Stimulated activated effector memory CD8-positive, alpha-beta T cell treated with anti-CD3 and anti-CD28 coated beads, Interleukin-12 subunit alpha, Interleukin-12 subunit beta, amount 100 ng/mL, for 72 hours (primary cell): ENCODE measurements at regions not wholly inside any gene's neighbourhood (a gene's known extent, or its start where the extent isn't known, plus 50 kb on each side); places are given as distances from the start of the nearest gene placed in this dataset.
A peak's percentile ranks its signal among the peaks of the same experiment; 100 is the strongest.

Source experiments
- ATAC-seq: fragments of 150-1000 bp; cut with Tn5 transposase; 2 replicates; pipeline ENCODE4 v1.10.0; 2021
- DNase-seq, 2 donors: peaks; one replicate each; pipeline ENCODE4 v3.0.0; 2021 to 2022; ENCODE audit warnings: low spot score in 2 of 2
- H3K27ac Mint-ChIP-seq: one replicate; pipeline ENCODE4 v1.8.0; 2022; ENCODE audit warnings: mild to moderate bottlenecking, mixed read lengths
- H3K36me3 Mint-ChIP-seq: one replicate; pipeline ENCODE4 v1.8.0; 2022; ENCODE audit warnings: mild to moderate bottlenecking, mixed read lengths
- H3K4me1 Mint-ChIP-seq: one replicate; pipeline ENCODE4 v1.8.0; 2022; ENCODE audit warnings: mixed read lengths
- H3K4me3 Mint-ChIP-seq: one replicate; pipeline ENCODE4 v1.8.0; 2022; ENCODE audit warnings: mild to moderate bottlenecking, mixed read lengths
- H3K9me3 Mint-ChIP-seq: one replicate; pipeline ENCODE4 v1.8.0; 2022; ENCODE audit warnings: mixed read lengths

GRCh38 chr18:3328532-3328931 is 66.6 kb downstream of the MYL12B start:
- peaks cover 6% of the 10 kb centered on the region for H3K4me1 Mint-ChIP-seq
- H3K9me3 Mint-ChIP-seq, result no peaks in the 10 kb centered on the region
- DNase-seq (no peak), ATAC-seq (no peak)
- H3K36me3 Mint-ChIP-seq, result no peaks in the 10 kb centered on the region
- no peak overlapping the region for H3K4me3 Mint-ChIP-seq
- H3K27ac Mint-ChIP-seq, result no peak overlapping the region

GRCh38 chr18:3329471-3329870 is 67.5 kb downstream of the MYL12B start:
- Mint-ChIP-seq H3K4me1 (no peaks in the 10 kb centered on the region), H3K9me3 (no peaks in the 10 kb centered on the region), H3K27ac (no peak overlapping the region), H3K4me3 (no peak overlapping the region), H3K36me3 (no peaks in the 10 kb centered on the region)
- DNase-seq (no peak), ATAC-seq (no peak)

GRCh38 chr18:3329872-3330271 is 67.9 kb downstream of the MYL12B start:
- Mint-ChIP-seq H3K4me1 (no peaks in the 10 kb centered on the region), H3K9me3 (no peaks in the 10 kb centered on the region), H3K4me3 (no peak overlapping the region), H3K27ac (no peak overlapping the region), H3K36me3 (no peaks in the 10 kb centered on the region)
- ATAC-seq (no peak), DNase-seq (no peak)

GRCh38 chr18:3330622-3331021 is 68.7 kb downstream of the MYL12B start:
- no peaks in the 10 kb centered on the region for H3K4me1 Mint-ChIP-seq
- ATAC-seq (no peak), DNase-seq (no peak)
- H3K27ac Mint-ChIP-seq, result no peak overlapping the region
- H3K4me3 Mint-ChIP-seq, result no peak overlapping the region
- H3K36me3 Mint-ChIP-seq, result no peaks in the 10 kb centered on the region
- no peaks in the 10 kb centered on the region for H3K9me3 Mint-ChIP-seq

- H3K27ac Mint-ChIP-seq, result no peak overlapping the region
- H3K4me1 Mint-ChIP-seq, result no peaks in the 10 kb centered on the region
- H3K9me3 Mint-ChIP-seq, result no peaks in the 10 kb centered on the region
- H3K36me3 Mint-ChIP-seq, result no peaks in the 10 kb centered on the region
- H3K4me3 Mint-ChIP-seq, result no peak overlapping the region
- no peak for ATAC-seq
- DNase-seq, result no peak
Observed at GRCh38 chr18:3332376-3332775, 70.4 kb downstream of the MYL12B start.

GRCh38 chr18:3333056-3333720 is 71.3 kb downstream of the MYL12B start:
- no peaks in the 10 kb centered on the region for H3K4me1 Mint-ChIP-seq
- H3K27ac Mint-ChIP-seq, result no peak overlapping the region
- no peaks in the 10 kb centered on the region for H3K9me3 Mint-ChIP-seq
- ATAC-seq (no peak), DNase-seq (no peak)
- H3K36me3 Mint-ChIP-seq, result no peaks in the 10 kb centered on the region
- H3K4me3 Mint-ChIP-seq, result no peak overlapping the region

- Mint-ChIP-seq H3K4me1 (no peaks in the 10 kb centered on the region), H3K9me3 (no peaks in the 10 kb centered on the region), H3K4me3 (no peak overlapping the region), H3K36me3 (no peaks in the 10 kb centered on the region), H3K27ac (no peak overlapping the region)
- DNase-seq (no peak), ATAC-seq (no peak)
Observed at GRCh38 chr18:3333721-3334386, 71.9 kb downstream of the MYL12B start.

- ATAC-seq, result peak; percentile 97
- no peak for DNase-seq
- Mint-ChIP-seq H3K27ac (no peak overlapping the region), H3K9me3 (no peaks in the 10 kb centered on the region), H3K4me3 (no peak overlapping the region), H3K4me1 (peaks cover 14% of the 10 kb centered on the region), H3K36me3 (no peaks in the 10 kb centered on the region)
Observed at GRCh38 chr18:3340015-3340681, 78.2 kb downstream of the MYL12B start.

GRCh38 chr18:3340682-3341097 is 78.8 kb downstream of the MYL12B start:
- Mint-ChIP-seq H3K9me3 (no peaks in the 10 kb centered on the region), H3K4me1 (peaks cover 14% of the 10 kb centered on the region), H3K27ac (no peak overlapping the region), H3K36me3 (no peaks in the 10 kb centered on the region), H3K4me3 (no peak overlapping the region)
- DNase-seq, result no peak
- ATAC-seq, result no peak

- Mint-ChIP-seq H3K36me3 (no peaks in the 10 kb centered on the region), H3K4me1 (peaks cover 14% of the 10 kb centered on the region), H3K4me3 (no peak overlapping the region), H3K9me3 (no peaks in the 10 kb centered on the region), H3K27ac (peak overlapping the region; percentile 2)
- ATAC-seq, result no peak
- no peak for DNase-seq
Observed at GRCh38 chr18:3342628-3343027, 80.7 kb downstream of the MYL12B start.

- Mint-ChIP-seq H3K36me3 (no peaks in the 10 kb centered on the region), H3K27ac (no peak overlapping the region), H3K4me1 (peaks cover 5% of the 10 kb centered on the region), H3K9me3 (no peaks in the 10 kb centered on the region), H3K4me3 (no peak overlapping the region)
- ATAC-seq, result no peak
- DNase-seq, result no peak
Observed at GRCh38 chr18:3345452-3345851, 83.5 kb downstream of the MYL12B start.

GRCh38 chr18:3345885-3346284 is 84.0 kb downstream of the MYL12B start:
- H3K4me1 Mint-ChIP-seq, result peaks cover under 1% of the 10 kb centered on the region
- H3K36me3 Mint-ChIP-seq, result no peaks in the 10 kb centered on the region
- H3K4me3 Mint-ChIP-seq, result no peak overlapping the region
- DNase-seq (no peak), ATAC-seq (no peak)
- H3K27ac Mint-ChIP-seq, result no peak overlapping the region
- H3K9me3 Mint-ChIP-seq, result no peaks in the 10 kb centered on the region

- Mint-ChIP-seq H3K4me3 (no peak overlapping the region), H3K4me1 (no peaks in the 10 kb centered on the region), H3K36me3 (no peaks in the 10 kb centered on the region), H3K27ac (no peak overlapping the region), H3K9me3 (no peaks in the 10 kb centered on the region)
- DNase-seq (no peak), ATAC-seq (no peak)
Observed at GRCh38 chr18:3346487-3346886, 84.6 kb downstream of the MYL12B start.

- H3K4me3 Mint-ChIP-seq, result no peak overlapping the region
- no peaks in the 10 kb centered on the region for H3K9me3 Mint-ChIP-seq
- H3K36me3 Mint-ChIP-seq, result no peaks in the 10 kb centered on the region
- DNase-seq, result no peak
- no peak overlapping the region for H3K27ac Mint-ChIP-seq
- ATAC-seq, result no peak
- H3K4me1 Mint-ChIP-seq, result no peaks in the 10 kb centered on the region
Observed at GRCh38 chr18:3347286-3347803, 85.4 kb downstream of the MYL12B start.

GRCh38 chr18:3348176-3348575 is 86.2 kb downstream of the MYL12B start:
- Mint-ChIP-seq H3K27ac (no peak overlapping the region), H3K4me3 (no peak overlapping the region), H3K36me3 (no peaks in the 10 kb centered on the region), H3K4me1 (no peaks in the 10 kb centered on the region), H3K9me3 (no peaks in the 10 kb centered on the region)
- DNase-seq (no peak), ATAC-seq (no peak)
